K562 (cell line): ENCODE measurements at regions not wholly inside any gene's neighbourhood (a gene's known extent, or its start where the extent isn't known, plus 50 kb on each side); places are given as distances from the start of the nearest gene placed in this dataset.

Source experiments
- ATAC-seq: fragments of 200-7000 bp; cut with Tn5 transposase; 3 replicates; pipeline ENCODE4 v1.9.1; 2020; ENCODE audit warnings: moderate library complexity
- BruUV-seq: library from RNA; stranded (reverse); fragments of 400-500 nt; replicated peaks from 2 replicates; lab custom pipeline; 2021; lab: Mats Ljungman, UMichigan
- CTCF ChIA-PET: fragments of 300-600 bp; formaldehyde crosslinking; extraction: SDS; loops from one replicate; lab custom pipeline; 2021; ENCODE audit warnings: low intra/inter-chr PET ratio; lab: Yijun Ruan, JAX
- POLR2A ChIA-PET: fragments of 300-600, 350-650 bp; sonication (Branson Sonifier 250); formaldehyde crosslinking; extraction: SDS; loops from one replicate; lab custom pipeline; 2021; ENCODE audit warnings: antibody characterized with exemption, inconsistent platforms; lab: Yijun Ruan, JAX
- DNase-seq, 4 experiments: peaks; one replicate each; pipeline versions ENCODE4 v3.0.0 to v3.0.0-alpha.2; 2011 to 2018; ENCODE audit warnings: low spot score in 3 of 4, mixed read lengths in 3 of 4; ENCODE audit errors: extremely low read depth in 1 of 4
- FAIRE-seq: peaks from 2 replicates; lab custom pipeline; 2011; peaks lifted over from hg19 to GRCh38; lab: Jason Lieb, UNC
- H2AFZ ChIP-seq: 2 replicates; pipeline ENCODE4 v1.6.0; 2011; ENCODE audit warnings: low read depth, low read length, control low read depth, inconsistent platforms
- H3K27ac ChIP-seq: fragments of 200-600 bp; 3 replicates; pipeline ENCODE4 v1.8.0; 2011; ENCODE audit warnings: low read depth, mild to moderate bottlenecking, control low read depth, inconsistent platforms, low read length, moderate library complexity, mixed read lengths; ENCODE audit errors: extremely low read depth
- H3K27me3 ChIP-seq, 2 experiments: fragments of 300-600 bp in 1 of 2; 2 replicates in 1 of 2; 3 replicates in 1 of 2; pipeline versions ENCODE4 v1.6.0 to v1.8.0; 2011; ENCODE audit warnings: inconsistent platforms in 2 of 2, low read length in 2 of 2, mild to moderate bottlenecking in 1 of 2, mixed read lengths in 1 of 2, moderate library complexity in 1 of 2; ENCODE audit not compliant: control insufficient read depth in 2 of 2, insufficient read depth in 2 of 2
- H3K36me3 ChIP-seq: fragments of 300-600 bp; 3 replicates; pipeline ENCODE4 v1.8.0; 2011; ENCODE audit warnings: mild to moderate bottlenecking, low read length, inconsistent platforms; ENCODE audit not compliant: control insufficient read depth, insufficient read depth
- H3K4me1 ChIP-seq, 2 experiments: fragments of 200-600 bp in 1 of 2; replicated peaks in 1 of 2; 2 replicates in 1 of 2; 3 replicates in 1 of 2; pipeline versions ENCODE4 v1.5.1 to v1.8.0; 2011; ENCODE audit warnings: inconsistent platforms in 2 of 2, low read length in 2 of 2, mild to moderate bottlenecking in 1 of 2, mixed read lengths in 1 of 2, moderate library complexity in 1 of 2; ENCODE audit not compliant: control insufficient read depth in 2 of 2, insufficient read depth in 2 of 2
- H3K4me2 ChIP-seq: 2 replicates; pipeline ENCODE4 v1.6.1; 2011; ENCODE audit warnings: low read length, control low read depth, inconsistent platforms, mixed read lengths; ENCODE audit not compliant: insufficient read depth
- H3K4me3 ChIP-seq: fragments of 200-600 bp; sonication (generic), shearing (Covaris generic); 2 replicates; pipeline ENCODE4 v1.5.1; 2016; ENCODE audit warnings: control low read depth, inconsistent platforms
- H3K79me2 ChIP-seq: fragments of 200-600 bp; 3 replicates; pipeline ENCODE4 v1.8.0; 2011; ENCODE audit warnings: low read length, inconsistent platforms; ENCODE audit not compliant: control insufficient read depth, insufficient read depth
- H3K9ac ChIP-seq, 2 experiments: 2 replicates each; pipeline versions ENCODE4 v1.6.0 to v1.6.1; 2011; ENCODE audit warnings: low read depth in 2 of 2, low read length in 2 of 2, control low read depth in 1 of 2, inconsistent platforms in 1 of 2, mild to moderate bottlenecking in 1 of 2, mixed read lengths in 1 of 2; ENCODE audit not compliant: insufficient read depth in 1 of 2
- H3K9me1 ChIP-seq: one replicate; pipeline ENCODE4 v1.6.0; 2011; ENCODE audit warnings: inconsistent platforms, mild to moderate bottlenecking, low read length, moderate library complexity; ENCODE audit not compliant: control insufficient read depth, insufficient read depth
- H3K9me3 ChIP-seq: replicated peaks from 2 replicates; pipeline ENCODE4 v1.5.1; 2011; ENCODE audit warnings: low read depth, low read length, inconsistent platforms; ENCODE audit not compliant: control insufficient read depth, insufficient read depth
- H4K20me1 ChIP-seq: replicated peaks from 2 replicates; pipeline ENCODE4 v1.6.1; 2011; ENCODE audit warnings: low read length, inconsistent platforms, mixed read lengths; ENCODE audit not compliant: control insufficient read depth, insufficient read depth
- ATF3 ChIP-seq, 2 experiments: fragments of 450-650 bp in 1 of 2; sonication (generic) in 1 of 2; formaldehyde crosslinking in 1 of 2; IDR thresholded peaks in 1 of 2; conservative IDR thresholded peaks in 1 of 2; 2 replicates each; pipeline versions ENCODE4 v1.6.1 to v1.8.1; 2016 to 2023; ENCODE audit warnings: mild to moderate bottlenecking in 2 of 2, moderate library complexity in 2 of 2, inconsistent platforms in 1 of 2, missing genetic modification reagents in 1 of 2
- ATF4 ChIP-seq: fragments of 450-650 bp; formaldehyde crosslinking; IDR thresholded peaks from 2 replicates; pipeline ENCODE4 v1.4.0; 2022; ENCODE audit warnings: mild to moderate bottlenecking, moderate library complexity
- CSDE1 ChIP-seq, 2 experiments: fragments of 450-650 bp; IDR thresholded peaks; 2 replicates each; pipeline ENCODE4 v1.6.1; 2016; ENCODE audit warnings: mild to moderate bottlenecking in 1 of 2
- ESRRB ChIP-seq: fragments of 250-450 bp; sonication (Bioruptor Pico); IDR thresholded peaks from 2 replicates; pipeline ENCODE4 v1.5.0; 2020; ENCODE audit warnings: mild to moderate bottlenecking, moderate library complexity, borderline replicate concordance
- EWSR1 ChIP-seq: fragments of 450-650 bp; IDR thresholded peaks from 2 replicates; pipeline ENCODE4 v1.6.1; 2018; ENCODE audit warnings: borderline replicate concordance, mild to moderate bottlenecking, low read depth, moderate library complexity; ENCODE audit not compliant: partially characterized antibody
- MXI1 ChIP-seq: IDR thresholded peaks from 2 replicates; pipeline ENCODE4 v1.6.1; 2011; ENCODE audit warnings: low read depth, mild to moderate bottlenecking, improper control_type of control experiment, low read length
- NRF1 ChIP-seq, 2 experiments: fragments of 450-650 bp; IDR thresholded peaks in 1 of 2; conservative IDR thresholded peaks in 1 of 2; 2 replicates each; pipeline ENCODE4 v1.6.1; 2014; ENCODE audit warnings: mild to moderate bottlenecking in 2 of 2
- XRCC3 ChIP-seq: fragments of 450-650 bp; IDR thresholded peaks from 2 replicates; pipeline ENCODE4 v1.6.1; 2017; ENCODE audit warnings: mild to moderate bottlenecking, moderate library complexity
- ZNF449 ChIP-seq: fragments of 250-450 bp; sonication (Bioruptor Pico); IDR thresholded peaks from 2 replicates; pipeline ENCODE4 v1.8.0; 2022; ENCODE audit warnings: moderate library complexity, mild to moderate bottlenecking, inconsistent platforms
- ZNF79 ChIP-seq: fragments of 250-450 bp; sonication (Bioruptor Pico); IDR thresholded peaks from 2 replicates; pipeline ENCODE4 v1.4.0; 2020; ENCODE audit warnings: low read depth, mild to moderate bottlenecking, moderate library complexity
- WGBS: fragments of 100-300 bp; shearing (Covaris generic); methylation state at CpG from one replicate; pipeline ENCODE4 v1.1.6; 2016; ENCODE audit warnings: low coverage, mixed read lengths; ENCODE audit not compliant: insufficient coverage; ENCODE audit errors: missing lambda C conversion rate; 5-methylcytosine and 5-hydroxymethylcytosine counted together
- in situ Hi-C: fragments of 300-500 bp; cut with MboI; formaldehyde crosslinking; loops from 4 replicates; pipeline ENCODE4 v1.15.0; 2018; ENCODE audit warnings: inconsistent platforms, mixed read lengths
- intact Hi-C: fragments of 100-400 bp; cut with micrococcal nuclease; formaldehyde crosslinking; loops from 2 replicates; pipeline ENCODE4 v1.14.2; 2022
- TF ChIP-seq, protein P1 (sequence below), 2 experiments: fragments of 450-650 bp; IDR thresholded peaks; 2 replicates each; pipeline ENCODE4 v1.6.1; 2018; ENCODE audit warnings: mild to moderate bottlenecking in 2 of 2, low read depth in 1 of 2; ENCODE audit not compliant: partially characterized antibody in 2 of 2

DNA sequence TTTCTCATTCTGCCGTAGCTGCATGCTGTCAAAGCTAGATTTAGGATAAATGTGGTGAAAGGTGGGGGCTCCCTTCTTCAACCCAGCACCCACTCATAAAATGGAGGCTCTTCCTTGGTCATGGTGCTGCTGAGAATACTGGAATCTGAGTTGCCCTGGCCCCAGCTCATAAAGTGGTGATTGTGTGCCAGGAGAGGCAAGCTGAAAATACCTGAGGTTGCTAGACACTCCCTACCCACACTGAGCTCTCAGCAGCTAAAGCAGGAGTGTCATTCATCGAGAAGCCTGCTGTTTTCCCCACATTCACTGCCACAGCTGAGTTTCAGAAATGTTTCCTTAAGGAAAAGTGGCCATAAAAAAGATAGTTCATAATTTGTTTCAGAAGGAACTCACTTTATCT lies 297.1 kb upstream of the RBMS1 start (continued):
- TF ChIP-seq, protein P1, sequence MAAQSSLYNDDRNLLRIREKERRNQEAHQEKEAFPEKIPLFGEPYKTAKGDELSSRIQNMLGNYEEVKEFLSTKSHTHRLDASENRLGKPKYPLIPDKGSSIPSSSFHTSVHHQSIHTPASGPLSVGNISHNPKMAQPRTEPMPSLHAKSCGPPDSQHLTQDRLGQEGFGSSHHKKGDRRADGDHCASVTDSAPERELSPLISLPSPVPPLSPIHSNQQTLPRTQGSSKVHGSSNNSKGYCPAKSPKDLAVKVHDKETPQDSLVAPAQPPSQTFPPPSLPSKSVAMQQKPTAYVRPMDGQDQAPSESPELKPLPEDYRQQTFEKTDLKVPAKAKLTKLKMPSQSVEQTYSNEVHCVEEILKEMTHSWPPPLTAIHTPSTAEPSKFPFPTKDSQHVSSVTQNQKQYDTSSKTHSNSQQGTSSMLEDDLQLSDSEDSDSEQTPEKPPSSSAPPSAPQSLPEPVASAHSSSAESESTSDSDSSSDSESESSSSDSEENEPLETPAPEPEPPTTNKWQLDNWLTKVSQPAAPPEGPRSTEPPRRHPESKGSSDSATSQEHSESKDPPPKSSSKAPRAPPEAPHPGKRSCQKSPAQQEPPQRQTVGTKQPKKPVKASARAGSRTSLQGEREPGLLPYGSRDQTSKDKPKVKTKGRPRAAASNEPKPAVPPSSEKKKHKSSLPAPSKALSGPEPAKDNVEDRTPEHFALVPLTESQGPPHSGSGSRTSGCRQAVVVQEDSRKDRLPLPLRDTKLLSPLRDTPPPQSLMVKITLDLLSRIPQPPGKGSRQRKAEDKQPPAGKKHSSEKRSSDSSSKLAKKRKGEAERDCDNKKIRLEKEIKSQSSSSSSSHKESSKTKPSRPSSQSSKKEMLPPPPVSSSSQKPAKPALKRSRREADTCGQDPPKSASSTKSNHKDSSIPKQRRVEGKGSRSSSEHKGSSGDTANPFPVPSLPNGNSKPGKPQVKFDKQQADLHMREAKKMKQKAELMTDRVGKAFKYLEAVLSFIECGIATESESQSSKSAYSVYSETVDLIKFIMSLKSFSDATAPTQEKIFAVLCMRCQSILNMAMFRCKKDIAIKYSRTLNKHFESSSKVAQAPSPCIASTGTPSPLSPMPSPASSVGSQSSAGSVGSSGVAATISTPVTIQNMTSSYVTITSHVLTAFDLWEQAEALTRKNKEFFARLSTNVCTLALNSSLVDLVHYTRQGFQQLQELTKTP (IDR thresholded peaks at IDR 0.05; ENCODE audit: low read depth in 1 of 2, partially characterized antibody in 2 of 2): no peak
- TF ChIP-seq CSDE1 (IDR thresholded peaks at IDR 0.05) (no peak), ATF3 (IDR thresholded peaks at IDR 0.05) (no peak), ATF3 (CRISPR knock-in tag; conservative IDR thresholded peaks at IDR 0.05) (no peak)

- H3K79me2 ChIP-seq: no peaks in the 10 kb centered on the region
- in situ Hi-C loops (no loop called here), intact Hi-C loops (no loop called here)
- H4K20me1 ChIP-seq: no peaks in the 10 kb centered on the region
- FAIRE-seq (no peak), ATAC-seq (no peak), DNase-seq (no peak)
- H3K27me3 ChIP-seq: no peaks in the 10 kb centered on the region
- WGBS: 0% methylated on average over 3 of the region's 3 CpGs
- no TSS peak for BruUV-seq
- CTCF ChIA-PET: no interaction called here
- H3K4me3 ChIP-seq: no peak overlapping the region
- no peak overlapping the region for H3K9ac ChIP-seq
- POLR2A ChIA-PET: no interaction called here
- no peak overlapping the region for H2AFZ ChIP-seq
- no peaks in the 10 kb centered on the region for H3K36me3 ChIP-seq
- H3K9me3 ChIP-seq: no peaks in the 10 kb centered on the region; the same call in 1 of the 2 replicates
- TF ChIP-seq XRCC3 (no peak), EWSR1 (no peak), ZNF79 (CRISPR knock-in tag) (no peak), ESRRB (CRISPR knock-in tag) (no peak), ZNF449 (CRISPR knock-in tag) (no peak), NRF1 (conservative IDR thresholded peaks at IDR 0.05 in 1 of 2, IDR thresholded peaks at IDR 0.05 in 1 of 2) (no peak), MXI1 (no peak), ATF4 (CRISPR knock-in tag) (no peak)
- no peak overlapping the region for H3K4me2 ChIP-seq
- no peaks in the 10 kb centered on the region for H3K9me1 ChIP-seq
- H3K4me1 ChIP-seq: no peaks in the 10 kb centered on the region
- no peak overlapping the region for H3K27ac ChIP-seq
These were observed 298.3 kb upstream of the RBMS1 start for GRCh38 chr2:160791884-160792283.
